ENCODE measurements at regions not wholly inside any gene's neighbourhood (a gene's known extent, or its start where the extent isn't known, plus 50 kb on each side); places are given as distances from the start of the nearest gene placed in this dataset.
"Not testable (repeated sequence)": the region's sequence is repeated elsewhere in the genome, so short reads cannot be mapped to it uniquely, and the experiment has no call there.

- intact Hi-C loops (cut with DNase I; ENCODE audit: low total_unique reads); DNase-seq; H3K9me3 ChIP-seq: not testable (repeated sequence)
Observed at GRCh38 chr1:149212946-149213345, 109.6 kb upstream of the NBPF9 start.

DNA sequence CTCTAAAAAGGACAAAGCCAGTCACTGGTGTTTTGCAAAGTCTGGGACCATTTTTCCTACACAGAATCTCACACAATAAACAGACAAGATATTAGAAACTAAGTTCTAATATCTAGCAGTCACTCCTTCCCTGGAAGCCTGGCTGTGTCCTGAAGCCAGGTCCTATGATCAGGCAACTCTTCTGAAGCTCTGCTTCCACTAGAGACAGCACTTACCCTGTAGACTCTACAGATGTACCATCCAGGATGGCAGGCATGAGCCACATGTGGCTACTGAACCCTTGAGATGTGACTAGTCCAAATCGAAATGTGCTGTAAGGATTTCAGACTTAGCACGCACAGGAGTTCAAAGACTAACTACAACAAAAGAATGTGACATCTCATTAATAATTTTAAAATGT lies 110.3 kb upstream of the NBPF9 start:
- H3K36me3 ChIP-seq; DNase-seq; intact Hi-C loops (cut with DNase I; ENCODE audit: low total_unique reads); H3K9me3 ChIP-seq; H3K27me3 ChIP-seq; H3K4me3 ChIP-seq; H3K4me1 ChIP-seq; H3K27ac ChIP-seq: not testable (repeated sequence)

More at GRCh38 chr1:149212946-149213345, 109.6 kb upstream of the NBPF9 start:
- H3K27me3 ChIP-seq, H3K4me3 ChIP-seq, H3K36me3 ChIP-seq, H3K27ac ChIP-seq, H3K4me1 ChIP-seq: not testable (repeated sequence)

DNA sequence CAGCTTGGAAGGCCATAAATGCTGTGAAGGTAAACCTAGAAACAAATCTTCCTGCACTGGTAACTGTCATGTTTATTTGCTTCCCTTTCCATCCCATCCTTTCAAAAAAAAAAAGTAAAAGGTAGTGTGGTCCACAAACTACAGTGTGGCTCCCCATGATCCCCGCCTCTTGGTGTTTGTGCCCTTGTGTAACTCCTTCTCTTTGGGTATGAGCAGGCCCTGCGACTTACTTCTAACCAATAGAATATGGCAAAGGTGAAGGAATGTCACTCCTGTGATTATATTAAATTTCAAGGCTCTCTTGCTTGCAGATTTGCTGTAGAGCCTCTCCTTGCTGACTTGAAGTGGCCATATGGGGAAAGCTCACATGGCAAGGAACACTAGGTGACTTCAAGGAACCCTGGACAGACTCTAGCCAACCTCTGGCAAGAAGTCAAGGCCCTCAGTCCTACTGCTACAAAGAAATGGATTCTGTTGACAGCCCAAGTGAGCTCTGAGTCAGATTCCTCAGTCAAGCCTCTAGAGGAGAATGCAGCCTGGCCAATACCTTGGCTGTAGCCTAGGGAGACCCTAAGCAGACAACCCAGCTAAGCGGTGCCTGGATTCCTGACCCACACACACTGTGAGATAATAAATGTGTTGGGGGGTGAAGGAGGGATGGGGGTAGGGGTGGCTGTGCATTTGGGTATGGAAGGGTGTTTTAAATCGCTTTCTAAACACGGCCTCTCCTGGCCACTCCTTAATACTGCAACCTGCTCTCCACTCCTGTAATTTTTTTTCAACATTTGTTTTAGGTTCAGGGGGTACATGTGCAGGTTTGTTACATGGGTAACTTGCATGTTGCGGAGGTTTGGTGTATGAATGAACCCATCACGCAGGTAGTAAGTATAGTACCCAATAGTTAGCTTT lies 115.0 kb upstream of the NBPF9 start:
- intact Hi-C loops (cut with DNase I; ENCODE audit: low total_unique reads); H3K36me3 ChIP-seq: not testable (repeated sequence)

DNA sequence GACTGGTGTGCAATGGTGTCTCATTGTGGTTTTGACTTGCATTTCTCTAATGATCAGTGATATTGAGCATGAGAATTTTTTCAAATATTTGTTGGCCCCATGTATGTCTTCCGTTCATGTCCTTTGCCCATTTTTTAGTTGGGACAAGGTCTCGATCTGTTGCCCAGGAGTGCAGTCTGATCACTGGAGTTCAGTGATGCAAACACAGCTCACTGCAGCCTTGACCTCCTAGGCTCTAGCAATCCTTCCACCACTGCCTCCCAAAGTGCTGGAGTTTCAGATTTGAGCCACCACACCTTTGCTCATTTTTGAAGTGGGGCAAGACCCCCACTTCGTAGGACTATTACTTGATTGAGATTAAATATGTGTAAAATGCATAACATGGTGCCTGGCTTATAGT lies 116.2 kb upstream of the NBPF9 start:
- intact Hi-C loops (cut with DNase I; ENCODE audit: low total_unique reads); DNase-seq; H3K27me3 ChIP-seq: not testable (repeated sequence)

More for the DNA sequence above, 115.0 kb upstream of the NBPF9 start:
- H3K4me3 ChIP-seq, H3K27me3 ChIP-seq, DNase-seq, H3K27ac ChIP-seq, H3K4me1 ChIP-seq, H3K9me3 ChIP-seq: not testable (repeated sequence)

GRCh38 chr1:149220463-149221074 lies 117.2 kb upstream of the NBPF9 start:
- intact Hi-C loops (cut with DNase I; ENCODE audit: low total_unique reads); H3K27ac ChIP-seq; H3K27me3 ChIP-seq; DNase-seq; H3K36me3 ChIP-seq; H3K9me3 ChIP-seq; H3K4me1 ChIP-seq; H3K4me3 ChIP-seq: not testable (repeated sequence)

More for the DNA sequence above, 116.2 kb upstream of the NBPF9 start:
- H3K27ac ChIP-seq, H3K9me3 ChIP-seq, H3K36me3 ChIP-seq, H3K4me1 ChIP-seq, H3K4me3 ChIP-seq: not testable (repeated sequence)

GRCh38 chr1:149227933-149228665 lies 124.7 kb upstream of the NBPF9 start:
- H3K27me3 ChIP-seq; H3K27ac ChIP-seq; intact Hi-C loops (cut with DNase I; ENCODE audit: low total_unique reads); H3K36me3 ChIP-seq; H3K4me1 ChIP-seq; H3K9me3 ChIP-seq; DNase-seq; H3K4me3 ChIP-seq: not testable (repeated sequence)

DNA sequence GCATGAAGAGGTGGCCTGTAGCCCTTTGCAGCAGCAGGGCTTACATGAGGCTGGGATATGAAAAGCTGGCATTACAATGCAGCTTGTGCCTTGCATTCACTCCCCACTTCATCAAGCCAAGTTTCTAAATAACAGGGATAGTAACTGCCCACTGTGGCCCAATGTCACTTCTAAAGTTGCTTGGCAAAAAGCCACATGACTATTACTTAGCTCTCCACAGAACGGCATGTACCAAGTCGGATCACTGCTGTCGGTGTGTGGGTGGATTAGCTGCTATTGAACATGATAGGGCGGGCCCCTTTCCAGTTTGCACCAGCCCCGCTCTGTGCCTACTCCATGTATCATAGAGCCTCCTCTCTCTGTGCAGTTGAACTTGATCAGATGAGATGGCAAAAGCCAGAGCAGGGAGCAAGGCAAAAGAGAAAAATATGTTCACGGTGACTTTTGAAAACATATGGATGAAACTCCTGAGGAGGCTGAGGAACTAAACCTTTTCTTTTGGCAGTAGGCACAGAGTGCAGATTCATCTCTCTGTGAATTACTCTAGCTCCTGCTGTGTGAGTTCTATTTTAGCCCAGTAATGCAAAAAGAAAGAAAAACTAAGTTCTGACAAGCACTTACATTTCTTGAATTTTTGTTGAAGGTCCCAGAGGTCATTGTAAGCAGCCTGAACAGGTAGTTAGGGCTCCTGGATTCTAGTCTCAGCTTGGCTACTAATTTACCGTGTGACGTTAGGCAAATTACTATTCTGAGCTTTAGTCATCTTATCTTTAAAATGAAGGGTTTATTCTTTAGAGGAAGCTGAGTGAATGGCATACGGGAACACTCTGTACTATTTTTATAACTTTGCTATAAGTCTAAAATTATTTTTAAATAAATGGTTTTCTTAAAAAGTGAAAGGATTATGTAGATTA lies 125.6 kb upstream of the NBPF9 start:
- H3K36me3 ChIP-seq; H3K4me1 ChIP-seq; H3K27ac ChIP-seq; H3K27me3 ChIP-seq; DNase-seq; intact Hi-C loops (cut with DNase I; ENCODE audit: low total_unique reads); H3K4me3 ChIP-seq; H3K9me3 ChIP-seq: not testable (repeated sequence)

DNA sequence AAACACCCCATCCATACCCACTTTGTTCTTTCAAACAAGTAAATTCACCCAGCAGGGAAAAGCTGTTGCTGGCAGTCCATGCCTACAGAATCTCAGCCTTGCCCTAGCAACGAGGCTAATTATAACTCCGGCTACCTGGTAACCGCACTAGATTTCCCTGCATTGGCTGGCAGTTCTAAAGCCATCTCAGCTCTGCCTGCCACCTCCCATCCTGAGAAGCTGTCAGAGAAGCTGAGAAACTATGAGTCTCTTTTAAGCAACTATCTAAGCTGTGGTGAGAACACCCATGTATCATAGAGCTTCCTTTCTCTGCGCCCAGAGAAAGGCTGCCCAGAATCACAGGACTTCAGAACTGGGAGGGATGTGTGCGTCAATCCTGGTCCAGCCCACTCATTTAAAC lies 126.5 kb upstream of the NBPF9 start:
- intact Hi-C loops (cut with DNase I; ENCODE audit: low total_unique reads); H3K27ac ChIP-seq; H3K4me3 ChIP-seq; H3K36me3 ChIP-seq; H3K9me3 ChIP-seq; H3K4me1 ChIP-seq; H3K27me3 ChIP-seq: not testable (repeated sequence)
- DNase-seq: peak in 1 of 2 donors; percentile 15

DNA sequence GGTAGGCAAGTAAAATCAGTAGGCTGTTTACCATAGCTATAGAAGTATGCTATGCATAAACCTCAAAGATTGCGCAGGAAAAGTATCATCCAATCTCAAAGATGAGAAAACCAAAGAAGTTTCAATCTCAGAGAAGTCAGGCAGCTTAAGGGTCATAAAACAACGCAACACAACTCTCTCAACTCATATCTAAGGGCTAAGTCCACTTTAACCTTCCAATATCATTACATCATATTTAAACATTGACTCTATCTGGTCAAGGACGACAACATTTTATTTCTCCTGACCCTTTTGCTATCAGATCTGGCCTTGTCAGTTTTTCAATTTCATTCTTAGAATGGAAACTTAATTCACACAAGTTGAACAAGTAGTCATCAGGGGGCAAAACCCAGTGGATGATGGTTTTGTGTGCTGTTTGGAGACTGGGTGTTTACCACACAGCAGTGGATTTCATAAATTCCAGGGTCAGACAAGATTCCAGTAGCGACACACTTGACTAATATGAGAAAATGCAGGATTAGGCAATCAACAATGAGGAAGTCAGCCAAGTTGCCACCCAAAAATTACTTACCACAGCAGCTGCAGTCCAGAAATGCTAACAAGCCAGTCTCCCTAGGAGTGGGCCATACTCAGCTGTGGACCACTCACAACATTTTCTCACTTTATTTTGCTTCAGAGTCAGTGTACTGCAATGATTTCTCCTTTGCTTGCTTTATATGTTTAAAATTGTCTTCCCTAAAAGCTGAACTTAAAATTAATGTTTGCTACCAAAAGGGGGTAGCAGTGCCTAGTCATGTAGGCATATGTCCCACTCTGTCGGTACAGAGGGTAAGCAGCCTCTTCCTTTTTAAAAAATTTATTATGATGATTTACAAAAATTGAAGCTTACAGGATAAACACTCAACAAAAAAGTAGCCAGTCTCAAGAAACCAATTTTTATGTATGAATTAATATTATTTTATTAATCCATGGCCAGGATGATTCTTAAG lies 131.9 kb upstream of the NBPF9 start:
- H3K27me3 ChIP-seq; H3K4me3 ChIP-seq; DNase-seq; H3K9me3 ChIP-seq; H3K27ac ChIP-seq; intact Hi-C loops (cut with DNase I; ENCODE audit: low total_unique reads); H3K36me3 ChIP-seq; H3K4me1 ChIP-seq: not testable (repeated sequence)

GRCh38 chr1:149237515-149237914 lies 134.2 kb upstream of the NBPF9 start:
- H3K27ac ChIP-seq; H3K27me3 ChIP-seq; DNase-seq; H3K36me3 ChIP-seq; intact Hi-C loops (cut with DNase I; ENCODE audit: low total_unique reads); H3K4me1 ChIP-seq; H3K9me3 ChIP-seq; H3K4me3 ChIP-seq: not testable (repeated sequence)

DNA sequence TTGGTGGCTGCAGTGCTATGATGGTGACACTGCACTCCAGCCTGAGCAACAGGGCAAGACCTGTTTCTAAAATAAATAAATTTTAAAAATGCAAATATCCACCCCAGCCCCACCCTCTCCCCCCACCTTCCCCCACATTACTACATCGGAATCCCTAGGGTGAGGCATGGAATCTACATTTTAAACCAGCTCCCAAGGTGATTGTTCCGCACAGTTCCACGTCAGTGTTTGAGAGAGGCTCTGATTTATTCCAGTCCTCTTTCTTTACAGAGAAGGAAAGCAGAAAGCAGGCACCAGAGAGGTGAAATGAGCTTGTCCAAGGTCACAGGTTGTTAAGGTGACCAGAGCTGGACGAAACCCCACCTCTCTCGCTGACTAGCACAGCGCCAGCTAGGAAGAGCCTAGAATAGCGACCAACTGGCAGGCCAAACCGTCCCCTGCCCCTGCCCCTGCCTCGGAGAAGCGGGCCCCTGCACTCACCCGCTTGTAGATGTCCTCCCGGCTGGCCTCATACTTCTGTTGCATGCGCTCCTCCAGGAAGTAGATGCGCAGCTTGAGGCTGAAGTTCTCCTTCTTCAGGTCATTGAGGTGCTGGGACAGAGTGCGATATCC lies 136.7 kb upstream of the NBPF9 start:
- intact Hi-C loops (cut with DNase I; ENCODE audit: low total_unique reads); H3K27ac ChIP-seq: not testable (repeated sequence)

More for the DNA sequence above, 136.7 kb upstream of the NBPF9 start:
- H3K4me3 ChIP-seq, H3K9me3 ChIP-seq, DNase-seq, H3K4me1 ChIP-seq, H3K36me3 ChIP-seq, H3K27me3 ChIP-seq: not testable (repeated sequence)

All from uterus (tissue), 3 donors.